Stimulated activated CD4-positive, alpha-beta T cell treated with anti-CD3 and anti-CD28 coated beads, Interleukin-1b, Interleukin-23, amount 100 ng/mL, for 4 hours (primary cell): ENCODE measurements at regions not wholly inside any gene's neighbourhood (a gene's known extent, or its start where the extent isn't known, plus 50 kb on each side); places are given as distances from the start of the nearest gene placed in this dataset.
A peak's percentile ranks its signal among the peaks of the same experiment; 100 is the strongest.
"Not testable (repeated sequence)": the region's sequence is repeated elsewhere in the genome, so short reads cannot be mapped to it uniquely, and the experiment has no call there.

Experiments
- DNase-seq, 2 donors: peaks; one replicate each; pipeline ENCODE4 v3.0.0-alpha.2; 2020; ENCODE audit warnings: low read depth in 2 of 2

GRCh38 chr4:169894767-169895166, 131.4 kb downstream of the MFAP3L start:
- not testable (repeated sequence) for DNase-seq

GRCh38 chr4:169885893-169886292, 128.1 kb upstream of the HPF1 start:
- no peak for DNase-seq

- no peak for DNase-seq
These were observed 124.0 kb upstream of the HPF1 start for GRCh38 chr4:169881769-169882168.

GRCh38 chr4:169870507-169870906, 112.8 kb upstream of the HPF1 start:
- no peak for DNase-seq

- no peak for DNase-seq
These were observed 111.7 kb upstream of the HPF1 start for GRCh38 chr4:169869490-169869889.

GRCh38 chr4:169861593-169861992, 103.8 kb upstream of the HPF1 start:
- no peak for DNase-seq

- no peak for DNase-seq
These were observed 101.8 kb upstream of the HPF1 start for GRCh38 chr4:169859366-169860216.

GRCh38 chr4:169854090-169854489, 96.3 kb upstream of the HPF1 start:
- DNase-seq: no peak

- no peak for DNase-seq
These were observed 94.7 kb upstream of the HPF1 start for GRCh38 chr4:169852481-169852880.

GRCh38 chr4:169851750-169852149, 94.0 kb upstream of the HPF1 start:
- DNase-seq: no peak

GRCh38 chr4:169849456-169849855, 91.7 kb upstream of the HPF1 start:
- no peak for DNase-seq

- DNase-seq: no peak
These were observed 90.3 kb upstream of the HPF1 start for GRCh38 chr4:169848018-169848417.

- no peak for DNase-seq
These were observed 89.4 kb upstream of the HPF1 start for GRCh38 chr4:169847171-169847570.

- no peak for DNase-seq
These were observed 88.7 kb upstream of the HPF1 start for GRCh38 chr4:169846396-169846795.

GRCh38 chr4:169841776-169842175, 84.0 kb upstream of the HPF1 start:
- no peak for DNase-seq

- no peak for DNase-seq
These were observed 82.8 kb upstream of the HPF1 start for GRCh38 chr4:169840554-169840953.

GRCh38 chr4:169828329-169828728, 70.6 kb upstream of the HPF1 start:
- not testable (repeated sequence) for DNase-seq

GRCh38 chr4:169826634-169827187, 69.0 kb upstream of the HPF1 start:
- no peak for DNase-seq

GRCh38 chr4:169823685-169824084, 65.9 kb upstream of the HPF1 start:
- peak in 1 of 2 donors; percentile 1 for DNase-seq

GRCh38 chr4:169821402-169821801, 63.7 kb upstream of the HPF1 start:
- DNase-seq: no peak

GRCh38 chr4:169818063-169818679, 60.4 kb upstream of the HPF1 start:
- DNase-seq: no peak

- no peak for DNase-seq
These were observed 57.9 kb upstream of the HPF1 start for GRCh38 chr4:169815606-169816005.

GRCh38 chr4:169811476-169811875, 53.7 kb upstream of the HPF1 start:
- no peak for DNase-seq
